ENCODE measurements at regions not wholly inside any gene's neighbourhood (a gene's known extent, or its start where the extent isn't known, plus 50 kb on each side); places are given as distances from the start of the nearest gene placed in this dataset.

GRCh38 chr19:28154077-28154476, 1058.9 kb downstream of the UQCRFS1 start:
- TF ChIP-seq NFIC (IDR thresholded peaks at IDR 0.05): no peak
- no peak for TF ChIP-seq TCF12 (IDR thresholded peaks at IDR 0.05; ENCODE audit: low read depth)
- TF ChIP-seq TAF1 (IDR thresholded peaks at IDR 0.05; ENCODE audit: low read depth): no peak
- no peak for TF ChIP-seq CREB1 (IDR thresholded peaks at IDR 0.05; ENCODE audit: low read depth)
- no peak for TF ChIP-seq RAD21 (IDR thresholded peaks at IDR 0.05; ENCODE audit: low read depth)
- no peak for TF ChIP-seq YY1 (IDR thresholded peaks at IDR 0.05; ENCODE audit: low read depth)
- TF ChIP-seq USF1 (IDR thresholded peaks at IDR 0.05): no peak
- no peak for TF ChIP-seq MAX (IDR thresholded peaks at IDR 0.05)
- TF ChIP-seq ZBTB7A (IDR thresholded peaks at IDR 0.05; ENCODE audit: low read depth): no peak
- TF ChIP-seq TEAD4 (IDR thresholded peaks at IDR 0.05): no peak
- TF ChIP-seq FOXM1 (IDR thresholded peaks at IDR 0.05; ENCODE audit: borderline replicate concordance, low read depth): no peak
- no peak for TF ChIP-seq EP300 (IDR thresholded peaks at IDR 0.05; ENCODE audit: borderline replicate concordance)

GRCh38 chr19:28153123-28153522, 1059.8 kb downstream of the UQCRFS1 start:
- no peak for TF ChIP-seq TAF1 (IDR thresholded peaks at IDR 0.05; ENCODE audit: low read depth)
- TF ChIP-seq USF1 (IDR thresholded peaks at IDR 0.05): no peak
- no peak for TF ChIP-seq ZBTB7A (IDR thresholded peaks at IDR 0.05; ENCODE audit: low read depth)
- TF ChIP-seq CREB1 (IDR thresholded peaks at IDR 0.05; ENCODE audit: low read depth): no peak
- TF ChIP-seq TCF12 (IDR thresholded peaks at IDR 0.05; ENCODE audit: low read depth): no peak
- no peak for TF ChIP-seq RAD21 (IDR thresholded peaks at IDR 0.05; ENCODE audit: low read depth)
- TF ChIP-seq EP300 (IDR thresholded peaks at IDR 0.05; ENCODE audit: borderline replicate concordance): no peak
- no peak for TF ChIP-seq YY1 (IDR thresholded peaks at IDR 0.05; ENCODE audit: low read depth)
- no peak for TF ChIP-seq FOXM1 (IDR thresholded peaks at IDR 0.05; ENCODE audit: borderline replicate concordance, low read depth)
- no peak for TF ChIP-seq MAX (IDR thresholded peaks at IDR 0.05)
- TF ChIP-seq EGR1 (IDR thresholded peaks at IDR 0.05): no peak
- no peak for TF ChIP-seq CEBPB (IDR thresholded peaks at IDR 0.05)
- TF ChIP-seq TEAD4 (IDR thresholded peaks at IDR 0.05): no peak
- TF ChIP-seq REST (IDR thresholded peaks at IDR 0.05; ENCODE audit: low read depth): no peak
- TF ChIP-seq NFIC (IDR thresholded peaks at IDR 0.05): no peak

- TF ChIP-seq REST (IDR thresholded peaks at IDR 0.05; ENCODE audit: low read depth) (no peak), CREB1 (IDR thresholded peaks at IDR 0.05; ENCODE audit: low read depth) (no peak), EGR1 (IDR thresholded peaks at IDR 0.05) (no peak), TEAD4 (IDR thresholded peaks at IDR 0.05) (no peak), ZBTB7A (IDR thresholded peaks at IDR 0.05; ENCODE audit: low read depth) (no peak), MAX (IDR thresholded peaks at IDR 0.05) (no peak), TAF1 (IDR thresholded peaks at IDR 0.05; ENCODE audit: low read depth) (no peak), EP300 (IDR thresholded peaks at IDR 0.05; ENCODE audit: borderline replicate concordance) (no peak), TCF12 (IDR thresholded peaks at IDR 0.05; ENCODE audit: low read depth) (no peak), NFIC (IDR thresholded peaks at IDR 0.05) (no peak), USF1 (IDR thresholded peaks at IDR 0.05) (no peak), FOXM1 (IDR thresholded peaks at IDR 0.05; ENCODE audit: borderline replicate concordance, low read depth) (no peak), CEBPB (IDR thresholded peaks at IDR 0.05) (no peak)
Measured at GRCh38 chr19:28152195-28152594, 1060.8 kb downstream of the UQCRFS1 start.

GRCh38 chr19:28150129-28150528, 1062.8 kb downstream of the UQCRFS1 start:
- TF ChIP-seq EGR1 (IDR thresholded peaks at IDR 0.05) (no peak), TAF1 (IDR thresholded peaks at IDR 0.05; ENCODE audit: low read depth) (no peak), CEBPB (IDR thresholded peaks at IDR 0.05) (no peak), EP300 (IDR thresholded peaks at IDR 0.05; ENCODE audit: borderline replicate concordance) (no peak), REST (IDR thresholded peaks at IDR 0.05; ENCODE audit: low read depth) (no peak), NFIC (IDR thresholded peaks at IDR 0.05) (no peak), TEAD4 (IDR thresholded peaks at IDR 0.05) (no peak), RAD21 (IDR thresholded peaks at IDR 0.05; ENCODE audit: low read depth) (no peak), FOXM1 (IDR thresholded peaks at IDR 0.05; ENCODE audit: borderline replicate concordance, low read depth) (no peak), YY1 (IDR thresholded peaks at IDR 0.05; ENCODE audit: low read depth) (no peak), CREB1 (IDR thresholded peaks at IDR 0.05; ENCODE audit: low read depth) (no peak), ZBTB7A (IDR thresholded peaks at IDR 0.05; ENCODE audit: low read depth) (no peak), MAX (IDR thresholded peaks at IDR 0.05) (no peak), TCF12 (IDR thresholded peaks at IDR 0.05; ENCODE audit: low read depth) (no peak), USF1 (IDR thresholded peaks at IDR 0.05) (no peak)

All from Ishikawa (cell line).